KMS-11 (cell line): ENCODE measurements at regions not wholly inside any gene's neighbourhood (a gene's known extent, or its start where the extent isn't known, plus 50 kb on each side); places are given as distances from the start of the nearest gene placed in this dataset.

Source experiments
- H2AFZ ChIP-seq: fragments of 200-600 bp; sonication (generic); 2 replicates; pipeline ENCODE4 v1.6.1; 2016; ENCODE audit warnings: antibody characterized with exemption, mixed run types, low read depth
- H3K27ac ChIP-seq: fragments of 200-600 bp; sonication (generic); 2 replicates; pipeline ENCODE4 v1.6.1; 2016; ENCODE audit warnings: mild to moderate bottlenecking, mixed run types
- H3K27me3 ChIP-seq: fragments of 200-600 bp; sonication (generic); 2 replicates; pipeline ENCODE4 v1.6.1; 2017; ENCODE audit warnings: mild to moderate bottlenecking, low read depth, mixed run types, moderate library complexity; ENCODE audit not compliant: insufficient read depth
- H3K36me3 ChIP-seq: fragments of 200-600 bp; sonication (generic); 2 replicates; pipeline ENCODE4 v1.6.1; 2017; ENCODE audit warnings: mild to moderate bottlenecking, mixed run types; ENCODE audit not compliant: insufficient read depth
- H3K4me1 ChIP-seq: fragments of 200-600 bp; sonication (generic); 2 replicates; pipeline ENCODE4 v1.6.1; 2016; ENCODE audit warnings: mild to moderate bottlenecking, low read depth, mixed run types; ENCODE audit not compliant: poor library complexity, severe bottlenecking
- H3K4me2 ChIP-seq: fragments of 200-600 bp; sonication (generic); 2 replicates; pipeline ENCODE4 v1.7.0; 2016; ENCODE audit warnings: mild to moderate bottlenecking, mixed run types
- H3K4me3 ChIP-seq: fragments of 200-600 bp; sonication (generic); IDR thresholded peaks from 2 replicates; pipeline ENCODE4 v1.6.1; 2017; ENCODE audit warnings: low read depth, low read length, mixed read lengths; ENCODE audit not compliant: insufficient read depth
- H3K79me2 ChIP-seq: fragments of 200-600 bp; sonication (generic); 2 replicates; pipeline ENCODE4 v1.6.1; 2016; ENCODE audit warnings: low read depth, mixed run types; ENCODE audit not compliant: insufficient read depth
- H3K9ac ChIP-seq: fragments of 200-600 bp; sonication (generic); 2 replicates; pipeline ENCODE4 v1.6.1; 2016; ENCODE audit warnings: mild to moderate bottlenecking, mixed run types
- H4K20me1 ChIP-seq: fragments of 200-600 bp; sonication (generic); 2 replicates; pipeline ENCODE4 v1.6.1; 2016; ENCODE audit warnings: mild to moderate bottlenecking, mixed run types; ENCODE audit not compliant: insufficient read depth
- CTCF ChIP-seq: fragments of 200-600 bp; sonication (generic); conservative IDR thresholded peaks from 2 replicates; pipeline ENCODE4 v1.6.1; 2017; ENCODE audit warnings: low read depth, mild to moderate bottlenecking, antibody characterized with exemption, low read length, moderate library complexity, mixed read lengths

DNA sequence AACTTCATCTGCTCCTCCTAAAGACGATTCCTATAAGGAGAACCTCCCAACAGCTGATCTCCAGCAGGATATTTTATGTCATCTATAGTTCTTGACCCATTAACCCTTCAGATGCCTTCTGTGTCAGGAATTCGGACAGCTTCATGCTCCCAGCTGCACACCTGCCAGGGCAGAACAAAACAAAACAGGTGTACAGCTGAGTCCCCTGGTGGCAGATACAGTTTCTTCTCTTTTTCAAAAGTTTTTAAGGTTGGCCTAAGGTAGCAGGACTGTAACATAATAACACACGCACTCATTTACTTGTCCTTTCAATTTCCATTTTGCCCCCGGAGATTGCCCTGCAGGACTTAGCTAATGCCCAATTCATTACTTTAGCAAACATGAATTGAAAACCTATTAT is 218.3 kb downstream of the S1PR1 start:
- TF ChIP-seq CTCF = no peak
- Histone ChIP-seq H3K9ac (no peak overlapping the region), H3K4me3 (no peak overlapping the region), H3K4me1 (no peaks in the 10 kb centered on the region), H3K79me2 (no peaks in the 10 kb centered on the region), H3K4me2 (no peak overlapping the region), H3K27me3 (no peaks in the 10 kb centered on the region), H3K27ac (no peak overlapping the region), H3K36me3 (no peaks in the 10 kb centered on the region), H2AFZ (no peak overlapping the region), H4K20me1 (no peaks in the 10 kb centered on the region)

DNA sequence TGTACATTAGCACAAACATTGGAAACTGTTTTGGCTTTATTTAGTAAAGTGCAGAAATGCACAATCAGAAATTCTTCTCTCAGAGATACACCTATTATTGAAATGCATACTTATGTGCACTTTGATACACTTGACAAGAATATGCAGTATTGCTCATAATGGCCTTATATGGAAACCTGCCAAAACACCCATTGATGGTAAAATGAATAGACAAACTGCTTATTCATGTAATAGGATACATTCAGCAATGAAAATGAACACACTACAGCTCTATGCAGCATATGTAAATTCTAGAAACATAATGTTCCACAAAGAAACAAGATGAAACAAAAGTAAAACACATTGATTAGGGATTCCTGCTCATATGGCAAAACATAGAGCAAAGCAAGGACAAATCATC is 223.9 kb downstream of the S1PR1 start:
- Histone ChIP-seq H3K4me1 (no peaks in the 10 kb centered on the region), H3K4me2 (no peak overlapping the region), H3K4me3 (no peak overlapping the region), H2AFZ (no peak overlapping the region), H4K20me1 (no peaks in the 10 kb centered on the region), H3K9ac (no peak overlapping the region), H3K27ac (no peak overlapping the region), H3K36me3 (no peaks in the 10 kb centered on the region), H3K27me3 (no peaks in the 10 kb centered on the region), H3K79me2 (no peaks in the 10 kb centered on the region)
- TF ChIP-seq CTCF = no peak

DNA sequence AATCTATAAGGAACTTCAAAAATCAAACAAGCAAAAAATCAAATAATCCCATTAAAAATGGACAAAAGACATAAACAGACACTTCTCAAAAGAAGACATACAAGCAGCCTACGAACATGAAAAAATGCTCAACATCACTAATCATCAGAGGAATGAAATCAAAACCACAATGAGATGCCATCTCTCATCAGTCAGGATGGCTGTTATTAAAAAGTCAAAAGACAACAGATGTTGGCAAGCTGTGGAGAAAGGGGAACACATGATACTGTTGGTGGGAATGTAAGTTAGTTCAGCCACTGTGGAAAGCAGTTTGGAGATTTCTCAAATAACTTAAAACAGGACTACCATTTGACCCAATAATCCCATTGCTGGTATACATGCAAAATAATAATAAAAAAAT is 226.4 kb downstream of the S1PR1 start:
- Histone ChIP-seq H2AFZ (no peak overlapping the region), H3K4me3 (no peak overlapping the region), H3K27me3 (no peaks in the 10 kb centered on the region), H3K79me2 (no peaks in the 10 kb centered on the region), H3K4me1 (no peaks in the 10 kb centered on the region), H4K20me1 (no peaks in the 10 kb centered on the region), H3K4me2 (no peak overlapping the region), H3K36me3 (no peaks in the 10 kb centered on the region), H3K27ac (no peak overlapping the region), H3K9ac (no peak overlapping the region)
- no peak for TF ChIP-seq CTCF

DNA sequence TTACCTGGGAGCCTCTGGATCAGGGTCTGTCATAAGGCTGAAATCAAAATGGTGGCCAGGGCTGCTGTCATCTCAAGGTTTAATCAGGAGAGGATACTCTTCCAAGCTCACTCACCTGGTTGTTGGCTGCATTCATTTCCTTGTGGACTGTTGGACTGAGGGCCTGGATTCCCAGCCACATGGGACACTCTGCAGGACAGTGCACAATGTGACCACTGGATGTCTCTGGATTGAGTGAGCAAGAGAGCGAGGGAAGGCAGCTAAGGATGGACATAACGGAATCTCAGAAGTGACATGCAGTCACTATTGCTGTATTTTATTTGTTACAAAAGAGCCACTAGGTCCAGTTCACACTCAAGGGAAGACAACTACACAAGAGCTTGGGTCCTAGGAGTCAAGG is 229.1 kb downstream of the S1PR1 start:
- Histone ChIP-seq H2AFZ (no peak overlapping the region), H3K4me2 (no peak overlapping the region), H3K4me1 (no peaks in the 10 kb centered on the region), H3K27me3 (no peaks in the 10 kb centered on the region), H3K79me2 (no peaks in the 10 kb centered on the region), H3K27ac (no peak overlapping the region), H4K20me1 (no peaks in the 10 kb centered on the region), H3K4me3 (no peak overlapping the region), H3K36me3 (no peaks in the 10 kb centered on the region), H3K9ac (no peak overlapping the region)
- no peak for TF ChIP-seq CTCF
